ENCODE measurements at regions not wholly inside any gene's neighbourhood (a gene's known extent, or its start where the extent isn't known, plus 50 kb on each side); places are given as distances from the start of the nearest gene placed in this dataset.

- TF ChIP-seq, protein P1, sequence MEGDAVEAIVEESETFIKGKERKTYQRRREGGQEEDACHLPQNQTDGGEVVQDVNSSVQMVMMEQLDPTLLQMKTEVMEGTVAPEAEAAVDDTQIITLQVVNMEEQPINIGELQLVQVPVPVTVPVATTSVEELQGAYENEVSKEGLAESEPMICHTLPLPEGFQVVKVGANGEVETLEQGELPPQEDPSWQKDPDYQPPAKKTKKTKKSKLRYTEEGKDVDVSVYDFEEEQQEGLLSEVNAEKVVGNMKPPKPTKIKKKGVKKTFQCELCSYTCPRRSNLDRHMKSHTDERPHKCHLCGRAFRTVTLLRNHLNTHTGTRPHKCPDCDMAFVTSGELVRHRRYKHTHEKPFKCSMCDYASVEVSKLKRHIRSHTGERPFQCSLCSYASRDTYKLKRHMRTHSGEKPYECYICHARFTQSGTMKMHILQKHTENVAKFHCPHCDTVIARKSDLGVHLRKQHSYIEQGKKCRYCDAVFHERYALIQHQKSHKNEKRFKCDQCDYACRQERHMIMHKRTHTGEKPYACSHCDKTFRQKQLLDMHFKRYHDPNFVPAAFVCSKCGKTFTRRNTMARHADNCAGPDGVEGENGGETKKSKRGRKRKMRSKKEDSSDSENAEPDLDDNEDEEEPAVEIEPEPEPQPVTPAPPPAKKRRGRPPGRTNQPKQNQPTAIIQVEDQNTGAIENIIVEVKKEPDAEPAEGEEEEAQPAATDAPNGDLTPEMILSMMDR (IDR thresholded peaks at IDR 0.05): no peak
- TF ChIP-seq EP300 (IDR thresholded peaks at IDR 0.05): no peak
- no peak for TF ChIP-seq POLR2A (IDR thresholded peaks at IDR 0.05)
Observed at GRCh38 chr4:126306152-126306869, 991.6 kb downstream of the FAT4 start.
